GM12891 (cell line): ENCODE measurements at regions not wholly inside any gene's neighbourhood (a gene's known extent, or its start where the extent isn't known, plus 50 kb on each side); places are given as distances from the start of the nearest gene placed in this dataset.

Experiments
- POLR2AphosphoS5 ChIP-seq: IDR thresholded peaks from 2 replicates; pipeline ENCODE4 v1.6.1; 2011; ENCODE audit warnings: low read depth, low read length, control low read depth
- POU2F2 ChIP-seq: IDR thresholded peaks from 2 replicates; pipeline ENCODE4 v1.6.1; 2011; ENCODE audit warnings: low read depth, mild to moderate bottlenecking, control low read depth, low read length, moderate library complexity

- no peak for TF ChIP-seq POU2F2
- TF ChIP-seq POLR2AphosphoS5, result no peak
Measured at GRCh38 chr10:83274088-83274487, 865.2 kb upstream of the GHITM start.
